Progenitor cell of endocrine pancreas (in vitro differentiated cells): ENCODE measurements at regions not wholly inside any gene's neighbourhood (a gene's known extent, or its start where the extent isn't known, plus 50 kb on each side); places are given as distances from the start of the nearest gene placed in this dataset.

Experiments used
- DNase-seq: peaks from one replicate; pipeline ENCODE4 v3.0.0; 2021; ENCODE audit warnings: low spot score; ENCODE audit not compliant: unreplicated experiment
- H3K27ac Mint-ChIP-seq: 2 replicates; pipeline ENCODE4 v1.8.0; 2021; ENCODE audit warnings: mild to moderate bottlenecking, moderate library complexity, mixed read lengths
- H3K27me3 Mint-ChIP-seq: 2 replicates; pipeline ENCODE4 v1.8.0; 2021; ENCODE audit warnings: mixed read lengths
- H3K36me3 Mint-ChIP-seq: 2 replicates; pipeline ENCODE4 v1.8.0; 2022; ENCODE audit warnings: mixed read lengths; ENCODE audit not compliant: insufficient read depth
- H3K4me1 Mint-ChIP-seq: 2 replicates; pipeline ENCODE4 v1.8.0; 2021; ENCODE audit warnings: low read depth, mixed read lengths
- H3K4me3 Mint-ChIP-seq: 2 replicates; pipeline ENCODE4 v1.8.0; 2021; ENCODE audit warnings: low read depth, mild to moderate bottlenecking, moderate library complexity, mixed read lengths
- H3K9me3 Mint-ChIP-seq: 2 replicates; pipeline ENCODE4 v1.8.0; 2021; ENCODE audit warnings: low read depth, mixed read lengths
- TF ChIP-seq, protein P1 (sequence below): fragments of 200-600 bp; sonication (generic); IDR thresholded peaks from one replicate; pipeline ENCODE4 v1.5.0; 2021; ENCODE audit warnings: antibody characterized with exemption, mild to moderate bottlenecking; ENCODE audit not compliant: unreplicated experiment

DNA sequence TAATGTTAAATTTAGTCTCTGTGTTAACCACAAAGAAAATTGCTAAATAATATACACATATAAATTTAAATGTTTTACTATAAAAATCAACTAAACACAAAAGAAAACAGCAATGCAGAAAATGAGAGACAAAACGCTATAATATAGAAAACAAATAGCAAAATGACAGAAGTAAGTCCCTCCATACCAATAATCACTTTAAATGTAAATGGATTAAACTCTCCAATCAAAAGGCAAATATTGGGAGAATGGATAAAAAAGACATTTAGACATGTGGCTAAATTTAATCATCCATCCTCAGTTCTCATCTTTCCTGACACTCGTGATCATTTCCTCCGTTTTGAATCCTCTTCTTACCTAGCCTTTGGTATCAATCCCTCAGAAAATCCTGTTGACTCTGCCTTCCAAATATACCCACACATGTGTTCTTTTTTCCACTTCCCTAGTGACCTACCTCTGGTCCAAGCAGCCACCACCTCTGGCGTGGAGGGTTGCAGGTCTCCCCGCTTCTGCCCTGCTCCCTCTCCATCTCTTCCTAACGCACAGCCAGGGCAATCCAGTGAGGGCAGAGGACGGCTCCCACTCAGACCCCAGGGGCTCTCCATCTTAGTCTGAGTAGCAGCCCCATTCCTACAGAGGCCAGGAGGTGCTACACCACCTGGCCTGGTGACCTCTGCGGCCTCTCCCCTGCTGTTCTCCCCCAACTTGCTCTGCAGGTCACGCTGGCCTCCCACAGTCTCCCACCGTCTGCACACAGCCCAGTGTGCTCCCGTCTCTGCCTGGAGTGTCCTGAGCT lies 149.2 kb downstream of the RNASET2 start:
- Mint-ChIP-seq H3K9me3 (peaks cover 21% of the 10 kb centered on the region), H3K4me3 (no peak overlapping the region), H3K27ac (no peak overlapping the region), H3K36me3 (peaks cover 3% of the 10 kb centered on the region), H3K27me3 (no peaks in the 10 kb centered on the region), H3K4me1 (no peaks in the 10 kb centered on the region)
- DNase-seq, result no peak
- TF ChIP-seq, protein P1, sequence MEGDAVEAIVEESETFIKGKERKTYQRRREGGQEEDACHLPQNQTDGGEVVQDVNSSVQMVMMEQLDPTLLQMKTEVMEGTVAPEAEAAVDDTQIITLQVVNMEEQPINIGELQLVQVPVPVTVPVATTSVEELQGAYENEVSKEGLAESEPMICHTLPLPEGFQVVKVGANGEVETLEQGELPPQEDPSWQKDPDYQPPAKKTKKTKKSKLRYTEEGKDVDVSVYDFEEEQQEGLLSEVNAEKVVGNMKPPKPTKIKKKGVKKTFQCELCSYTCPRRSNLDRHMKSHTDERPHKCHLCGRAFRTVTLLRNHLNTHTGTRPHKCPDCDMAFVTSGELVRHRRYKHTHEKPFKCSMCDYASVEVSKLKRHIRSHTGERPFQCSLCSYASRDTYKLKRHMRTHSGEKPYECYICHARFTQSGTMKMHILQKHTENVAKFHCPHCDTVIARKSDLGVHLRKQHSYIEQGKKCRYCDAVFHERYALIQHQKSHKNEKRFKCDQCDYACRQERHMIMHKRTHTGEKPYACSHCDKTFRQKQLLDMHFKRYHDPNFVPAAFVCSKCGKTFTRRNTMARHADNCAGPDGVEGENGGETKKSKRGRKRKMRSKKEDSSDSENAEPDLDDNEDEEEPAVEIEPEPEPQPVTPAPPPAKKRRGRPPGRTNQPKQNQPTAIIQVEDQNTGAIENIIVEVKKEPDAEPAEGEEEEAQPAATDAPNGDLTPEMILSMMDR, result no peak

DNA sequence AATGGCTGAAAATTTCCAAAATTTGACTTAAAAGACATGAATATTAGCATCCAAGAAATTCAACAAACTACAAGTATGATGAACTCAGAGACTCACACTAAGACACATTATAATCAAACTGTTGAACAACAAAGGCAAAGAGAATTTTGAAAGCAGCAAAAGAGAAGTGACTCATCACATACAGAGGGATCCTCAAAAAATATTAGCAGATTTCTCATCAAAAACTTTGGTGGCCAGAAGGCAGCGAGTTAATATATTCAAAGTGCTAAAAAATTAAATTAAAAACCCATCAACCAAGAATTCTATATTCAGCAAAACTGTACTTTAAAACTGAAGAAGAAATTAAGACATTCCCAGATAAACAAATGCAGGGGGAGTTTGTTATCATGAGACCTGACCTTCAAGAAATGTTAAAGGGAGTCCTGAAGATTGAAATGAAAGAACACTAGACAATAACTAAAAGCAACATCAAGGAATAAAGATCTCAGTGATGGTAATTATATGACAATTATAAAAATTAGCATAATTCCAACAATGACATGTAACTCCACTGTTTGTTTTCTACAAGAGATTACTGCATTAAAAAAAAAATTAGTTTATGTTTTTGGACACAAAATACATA lies 150.0 kb downstream of the RNASET2 start:
- Mint-ChIP-seq H3K9me3 (peaks cover 21% of the 10 kb centered on the region), H3K27ac (no peak overlapping the region), H3K36me3 (peaks cover 3% of the 10 kb centered on the region), H3K27me3 (no peaks in the 10 kb centered on the region), H3K4me1 (no peaks in the 10 kb centered on the region), H3K4me3 (no peak overlapping the region)
- DNase-seq, result no peak
- TF ChIP-seq, protein P1, result no peak

DNA sequence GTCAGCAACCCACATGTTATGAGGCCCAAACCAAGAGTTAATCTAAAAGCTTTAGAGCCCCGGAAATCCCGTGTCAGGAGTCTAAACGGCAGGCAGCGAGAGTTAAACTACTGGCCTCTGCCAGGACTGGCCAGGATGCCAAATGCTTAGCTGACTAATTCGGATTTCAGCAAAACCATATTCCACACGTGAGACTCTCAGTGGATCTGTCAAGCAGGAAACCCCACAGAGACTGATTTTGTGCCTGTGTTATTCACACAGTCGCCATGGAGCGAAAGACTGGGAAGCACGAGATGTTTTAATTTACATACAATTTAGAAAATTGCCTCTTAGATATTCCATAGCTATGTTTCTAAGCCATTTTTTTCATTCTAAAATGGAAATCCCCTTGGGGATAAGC lies 152.9 kb downstream of the RNASET2 start:
- H3K4me1 Mint-ChIP-seq, result no peaks in the 10 kb centered on the region
- peaks cover 21% of the 10 kb centered on the region for H3K9me3 Mint-ChIP-seq

DNA sequence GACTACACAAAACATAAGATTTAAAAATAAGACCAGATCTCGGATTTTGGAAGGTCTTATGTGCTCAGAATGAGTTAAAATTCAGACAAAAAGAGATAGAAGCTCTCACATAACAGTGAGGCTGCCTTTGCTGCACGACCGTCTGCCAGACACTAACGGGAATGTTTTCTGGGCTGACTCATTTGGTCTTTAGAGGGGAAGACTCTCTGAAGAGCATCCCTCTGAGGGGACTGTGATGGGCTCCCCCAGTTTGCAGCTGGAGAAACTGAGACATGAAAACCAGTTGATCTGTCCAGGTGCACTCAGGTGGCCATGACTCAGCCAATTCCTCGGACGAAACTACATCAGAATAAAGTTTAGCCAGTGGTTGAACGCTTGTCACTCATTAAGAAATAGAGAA lies 153.9 kb downstream of the RNASET2 start:
- H3K4me3 Mint-ChIP-seq, result no peak overlapping the region
- TF ChIP-seq, protein P1, result no peak
- no peak overlapping the region for H3K27ac Mint-ChIP-seq
- peaks cover 16% of the 10 kb centered on the region for H3K9me3 Mint-ChIP-seq
- H3K36me3 Mint-ChIP-seq, result peaks cover 3% of the 10 kb centered on the region
- H3K27me3 Mint-ChIP-seq, result no peaks in the 10 kb centered on the region
- no peak for DNase-seq
- H3K4me1 Mint-ChIP-seq, result no peaks in the 10 kb centered on the region

More for the DNA sequence above, 152.9 kb downstream of the RNASET2 start:
- Mint-ChIP-seq H3K36me3 (peaks cover 3% of the 10 kb centered on the region), H3K27ac (no peak overlapping the region), H3K4me3 (no peak overlapping the region), H3K27me3 (no peaks in the 10 kb centered on the region)
- DNase-seq, result no peak
- TF ChIP-seq, protein P1, result no peak

DNA sequence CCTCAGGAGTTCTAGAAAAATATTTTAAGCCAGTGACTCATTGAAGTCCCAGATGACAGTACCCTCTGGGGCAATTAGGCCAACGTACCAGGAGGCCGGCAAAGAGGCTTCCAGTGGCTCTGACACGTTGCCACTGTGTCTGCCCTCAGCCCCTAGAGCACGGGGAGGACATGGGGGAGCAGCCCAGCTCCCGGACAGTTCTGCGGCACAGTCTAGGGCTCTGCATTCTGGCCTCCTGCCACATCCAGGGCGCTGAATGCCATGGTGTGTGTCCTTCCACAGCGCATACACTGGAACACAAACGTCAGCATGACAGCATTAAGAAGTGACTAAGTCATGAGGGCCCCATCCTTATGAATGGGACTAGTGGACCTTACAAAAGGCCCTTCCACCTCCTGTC lies 156.2 kb downstream of the RNASET2 start:
- Mint-ChIP-seq H3K4me1 (no peaks in the 10 kb centered on the region), H3K27ac (no peak overlapping the region), H3K27me3 (no peaks in the 10 kb centered on the region), H3K4me3 (no peak overlapping the region), H3K36me3 (no peaks in the 10 kb centered on the region), H3K9me3 (no peaks in the 10 kb centered on the region)
- TF ChIP-seq, protein P1, result no peak
- DNase-seq, result no peak
